ENCODE measurements at regions not wholly inside any gene's neighbourhood (a gene's known extent, or its start where the extent isn't known, plus 50 kb on each side); places are given as distances from the start of the nearest gene placed in this dataset.

DNA sequence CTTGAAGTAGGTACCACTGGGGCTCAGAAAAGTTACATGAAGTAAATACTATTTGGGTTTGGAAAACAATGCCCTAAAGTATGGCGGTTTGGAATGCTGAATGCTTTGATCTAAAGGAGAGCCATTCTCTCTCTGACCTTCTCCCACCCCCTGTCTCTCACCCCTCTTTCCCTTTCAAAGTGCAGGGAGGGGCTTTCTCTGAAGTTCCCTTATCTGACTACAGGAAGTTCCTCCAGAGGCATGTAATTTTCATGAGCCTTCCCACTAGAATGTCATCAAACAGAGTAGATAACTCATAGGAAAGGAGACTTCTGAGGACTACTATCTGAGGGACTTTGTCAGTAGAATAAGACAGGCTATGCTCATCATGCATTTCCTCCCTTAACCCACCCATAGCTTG, 216.7 kb upstream of the PCSK2 start:
- TF ChIP-seq, protein P1, sequence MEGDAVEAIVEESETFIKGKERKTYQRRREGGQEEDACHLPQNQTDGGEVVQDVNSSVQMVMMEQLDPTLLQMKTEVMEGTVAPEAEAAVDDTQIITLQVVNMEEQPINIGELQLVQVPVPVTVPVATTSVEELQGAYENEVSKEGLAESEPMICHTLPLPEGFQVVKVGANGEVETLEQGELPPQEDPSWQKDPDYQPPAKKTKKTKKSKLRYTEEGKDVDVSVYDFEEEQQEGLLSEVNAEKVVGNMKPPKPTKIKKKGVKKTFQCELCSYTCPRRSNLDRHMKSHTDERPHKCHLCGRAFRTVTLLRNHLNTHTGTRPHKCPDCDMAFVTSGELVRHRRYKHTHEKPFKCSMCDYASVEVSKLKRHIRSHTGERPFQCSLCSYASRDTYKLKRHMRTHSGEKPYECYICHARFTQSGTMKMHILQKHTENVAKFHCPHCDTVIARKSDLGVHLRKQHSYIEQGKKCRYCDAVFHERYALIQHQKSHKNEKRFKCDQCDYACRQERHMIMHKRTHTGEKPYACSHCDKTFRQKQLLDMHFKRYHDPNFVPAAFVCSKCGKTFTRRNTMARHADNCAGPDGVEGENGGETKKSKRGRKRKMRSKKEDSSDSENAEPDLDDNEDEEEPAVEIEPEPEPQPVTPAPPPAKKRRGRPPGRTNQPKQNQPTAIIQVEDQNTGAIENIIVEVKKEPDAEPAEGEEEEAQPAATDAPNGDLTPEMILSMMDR (optimal IDR thresholded peaks at IDR 0.05 in 1 of 3, IDR thresholded peaks at IDR 0.05 in 1 of 3, conservative IDR thresholded peaks at IDR 0.05 in 1 of 3; ENCODE audit: extremely low read depth in 1 of 3, insufficient read depth in 2 of 3, low read length in 3 of 3), result no peak
- no peak for TF ChIP-seq EZH2 (IDR thresholded peaks at IDR 0.05; ENCODE audit: low read length)

All from keratinocyte (primary cell).